ENCODE measurements at regions not wholly inside any gene's neighbourhood (a gene's known extent, or its start where the extent isn't known, plus 50 kb on each side); places are given as distances from the start of the nearest gene placed in this dataset.
"Not testable (repeated sequence)": the region's sequence is repeated elsewhere in the genome, so short reads cannot be mapped to it uniquely, and the experiment has no call there.

GRCh38 chr10:117457932-117458331 is 82.7 kb upstream of the PDZD8 start:
- DNase-seq: no peak

GRCh38 chr10:117457071-117457810 is 82.0 kb upstream of the PDZD8 start:
- DNase-seq: no peak

- no peak for DNase-seq
Measured at GRCh38 chr10:117455346-117455745, 80.1 kb upstream of the PDZD8 start.

- DNase-seq: no peak
Measured at GRCh38 chr10:117454502-117454901, 79.3 kb upstream of the PDZD8 start.

- not testable (repeated sequence) for DNase-seq
Measured at GRCh38 chr10:117453484-117453883, 78.2 kb upstream of the PDZD8 start.

- no peak for DNase-seq
Measured at GRCh38 chr10:117450940-117451339, 75.7 kb upstream of the PDZD8 start.

GRCh38 chr10:117449636-117450035 is 74.4 kb upstream of the PDZD8 start:
- no peak for DNase-seq

- DNase-seq: peak in 3 of 14 donors; percentile 3 to 11 (median 9)
Measured at GRCh38 chr10:117448802-117449201, 73.6 kb upstream of the PDZD8 start.

GRCh38 chr10:117445992-117446391 is 70.8 kb upstream of the PDZD8 start:
- DNase-seq: no peak

- DNase-seq: no peak
Measured at GRCh38 chr10:117444497-117445040, 69.3 kb upstream of the PDZD8 start.

GRCh38 chr10:117443686-117444041 is 68.4 kb upstream of the PDZD8 start:
- DNase-seq: no peak

GRCh38 chr10:117442944-117443685 is 67.9 kb upstream of the PDZD8 start:
- DNase-seq: peak in 11 of 14 donors; percentile 3 to 65 (median 32)

GRCh38 chr10:117442521-117442920 is 67.3 kb upstream of the PDZD8 start:
- DNase-seq: no peak

GRCh38 chr10:117441812-117442443 is 66.7 kb upstream of the PDZD8 start:
- DNase-seq: peak in 5 of 14 donors; percentile 1 to 46 (median 8)

- no peak for DNase-seq
Measured at GRCh38 chr10:117441361-117441760, 66.1 kb upstream of the PDZD8 start.

GRCh38 chr10:117439243-117439912 is 64.1 kb upstream of the PDZD8 start:
- peak in 2 of 14 donors; percentile 8 to 65 for DNase-seq

GRCh38 chr10:117432866-117433265 is 57.6 kb upstream of the PDZD8 start:
- DNase-seq: no peak

- no peak for DNase-seq
Measured at GRCh38 chr10:117431160-117431559, 55.9 kb upstream of the PDZD8 start.

GRCh38 chr10:117430535-117430934 is 55.3 kb upstream of the PDZD8 start:
- DNase-seq: not testable (repeated sequence)

GRCh38 chr10:117429643-117430265 is 54.5 kb upstream of the PDZD8 start:
- DNase-seq: no peak

GRCh38 chr10:117427356-117427755 is 52.1 kb upstream of the PDZD8 start:
- DNase-seq: no peak

- no peak for DNase-seq
Measured at GRCh38 chr10:117425974-117426566, 50.8 kb upstream of the PDZD8 start.
